NCI-H524 treated with DMSO at 0.1 percent for 48 hours (cell line): ENCODE measurements at regions not wholly inside any gene's neighbourhood (a gene's known extent, or its start where the extent isn't known, plus 50 kb on each side); places are given as distances from the start of the nearest gene placed in this dataset.
A peak's percentile ranks its signal among the peaks of the same experiment; 100 is the strongest.

ENCODE experiments used
- DNase-seq: peaks from one replicate; lab custom pipeline; 2025; lab: John Stamatoyannopoulos, UW

GRCh38 chr6:165910184-165910966 lies 247.3 kb upstream of the PDE10A start:
- no peak for DNase-seq

- DNase-seq = no peak
These were observed 243.7 kb upstream of the PDE10A start for GRCh38 chr6:165906736-165907135.

- DNase-seq = no peak
These were observed 242.7 kb upstream of the PDE10A start for GRCh38 chr6:165905744-165906143.

DNA sequence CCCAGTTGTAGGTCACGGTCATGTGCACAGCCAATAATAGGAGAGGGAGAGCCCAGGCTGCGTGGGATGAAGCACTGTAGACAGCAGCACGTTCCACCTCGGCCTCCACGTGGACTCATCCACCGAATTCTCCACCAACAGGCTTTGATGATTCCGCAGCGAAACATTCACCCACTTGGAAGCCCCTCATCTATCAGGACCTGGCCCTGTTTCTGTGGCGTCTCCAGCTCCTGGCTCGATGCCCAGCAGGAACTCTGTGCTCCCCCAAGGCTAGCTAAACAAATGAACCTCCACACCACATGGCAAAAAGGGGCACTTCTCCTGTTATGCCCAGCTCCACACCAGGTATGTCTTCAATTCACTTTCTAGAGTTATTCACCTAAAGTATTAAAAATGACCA lies 237.9 kb upstream of the PDE10A start:
- no peak for DNase-seq

DNA sequence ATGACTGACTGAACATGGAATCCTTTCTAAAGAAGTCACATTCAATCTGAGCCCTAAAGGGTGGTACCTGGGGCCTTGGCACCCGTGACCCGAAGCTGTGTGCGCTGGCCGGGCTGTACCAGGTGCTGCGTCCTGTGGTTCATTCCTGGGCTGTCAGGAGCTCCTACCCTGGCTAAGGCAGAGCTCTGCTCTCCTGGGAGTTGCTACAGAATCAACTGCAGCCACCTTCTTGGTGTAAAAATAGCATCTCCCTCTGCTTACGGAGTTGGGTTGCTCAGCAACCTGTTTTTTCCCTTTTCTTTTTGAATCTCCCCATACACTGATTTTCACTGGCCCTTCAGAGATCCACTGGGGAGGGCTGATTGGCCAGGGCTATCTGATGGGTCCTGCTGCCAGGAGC lies 236.6 kb upstream of the PDE10A start:
- no peak for DNase-seq

DNA sequence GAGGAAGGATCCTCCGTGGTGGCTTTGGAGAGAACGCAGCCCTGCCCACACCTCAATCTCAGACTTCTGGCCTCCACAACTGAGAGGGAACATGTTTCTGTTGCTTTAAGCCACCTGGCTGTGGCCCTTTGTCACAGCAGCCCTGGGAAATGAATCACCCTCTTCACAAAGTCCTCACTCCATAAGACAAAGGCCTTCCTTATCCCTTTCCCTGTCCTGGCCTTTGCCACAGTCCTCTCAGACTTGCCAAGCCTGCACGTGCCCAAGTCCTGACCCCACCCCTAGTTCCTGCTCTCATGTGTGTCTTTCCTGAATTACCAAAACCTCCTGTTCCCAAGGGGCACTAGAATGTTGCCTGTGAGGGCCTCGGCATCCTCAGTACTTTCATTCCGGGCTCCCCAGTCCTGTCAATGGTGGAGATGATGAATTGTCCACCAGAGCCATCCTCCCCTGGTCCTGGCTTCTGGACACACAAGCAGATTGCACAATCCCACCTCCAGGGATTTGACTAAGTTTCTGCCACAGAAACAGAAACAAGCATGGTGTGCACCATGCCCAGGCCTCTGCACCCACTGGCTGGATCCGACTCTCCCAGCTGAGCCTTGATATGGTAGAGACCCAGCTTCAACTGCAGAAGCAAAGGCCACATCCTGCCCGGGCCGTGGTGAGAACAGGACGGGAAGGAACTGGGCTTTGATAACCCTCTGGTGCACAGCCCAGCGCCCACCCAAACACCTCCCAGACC lies 232.6 kb upstream of the PDE10A start:
- DNase-seq = no peak

DNA sequence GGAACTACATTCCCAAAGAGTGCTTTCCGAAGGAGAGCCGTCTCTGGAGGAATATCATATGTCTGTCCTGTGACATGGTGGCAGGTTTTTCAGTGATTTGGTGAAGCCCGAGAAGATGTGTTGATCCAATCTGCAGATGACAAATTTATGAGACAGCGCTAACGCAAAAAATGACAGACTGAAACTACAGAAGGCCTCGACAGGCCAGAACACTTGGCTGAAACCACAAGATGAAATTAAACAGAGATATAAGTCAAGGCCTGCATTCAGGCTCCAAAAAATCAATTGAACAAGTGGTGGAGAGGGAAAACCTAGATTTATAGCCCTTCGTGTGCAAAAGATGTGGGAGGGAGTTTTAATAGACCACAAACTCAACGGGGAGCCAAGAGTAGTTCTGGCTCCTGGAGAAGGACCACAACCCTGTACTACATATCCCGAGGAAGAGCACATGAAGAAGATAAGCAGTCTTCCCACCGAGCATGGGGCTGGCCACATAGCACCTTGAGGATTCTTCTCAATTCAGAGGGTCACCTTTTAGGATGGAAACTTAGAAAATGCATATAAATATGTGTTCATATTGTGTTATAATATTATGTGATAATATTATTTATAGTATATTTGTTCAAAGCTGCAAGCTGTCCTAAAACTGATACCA lies 231.3 kb upstream of the PDE10A start:
- DNase-seq = no peak

DNA sequence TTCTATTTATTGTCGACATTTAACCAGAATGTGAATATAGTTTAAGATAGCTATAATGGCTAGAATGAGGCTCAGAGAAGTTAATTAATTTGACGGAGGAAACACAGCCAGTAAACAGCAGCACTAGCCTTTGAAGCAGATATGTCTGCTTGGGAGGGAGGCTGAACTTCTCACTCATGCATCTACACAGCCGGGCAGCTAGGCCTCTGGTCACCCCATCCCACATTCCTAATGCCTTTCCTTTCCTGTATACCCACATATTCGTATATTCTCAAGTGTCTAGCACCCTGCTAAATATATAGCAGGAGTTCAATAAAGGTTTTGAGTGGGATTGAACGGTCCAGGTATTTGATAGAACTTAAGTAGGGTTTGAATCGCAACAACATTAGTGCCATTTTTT lies 230.4 kb upstream of the PDE10A start:
- no peak for DNase-seq

DNA sequence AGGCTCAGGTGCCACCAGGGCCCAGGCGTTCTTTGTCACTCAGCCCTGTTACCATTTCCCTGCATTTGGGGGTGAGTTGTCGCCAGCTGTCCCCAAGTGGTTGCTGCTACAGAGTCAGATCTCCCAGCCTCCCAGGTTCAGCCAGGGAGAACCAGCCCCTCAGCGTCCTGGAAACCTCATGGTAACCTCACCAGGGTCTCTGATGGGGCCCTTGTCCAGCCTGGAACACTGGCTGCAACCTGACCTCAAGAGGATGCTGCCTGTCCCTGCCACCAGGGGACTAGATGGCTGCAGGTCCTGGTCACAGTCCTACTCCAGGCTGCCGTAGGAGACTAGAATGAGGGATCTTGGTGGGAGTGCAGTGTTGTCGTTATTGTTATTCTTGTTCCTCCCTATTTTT lies 228.3 kb upstream of the PDE10A start:
- DNase-seq = no peak

DNA sequence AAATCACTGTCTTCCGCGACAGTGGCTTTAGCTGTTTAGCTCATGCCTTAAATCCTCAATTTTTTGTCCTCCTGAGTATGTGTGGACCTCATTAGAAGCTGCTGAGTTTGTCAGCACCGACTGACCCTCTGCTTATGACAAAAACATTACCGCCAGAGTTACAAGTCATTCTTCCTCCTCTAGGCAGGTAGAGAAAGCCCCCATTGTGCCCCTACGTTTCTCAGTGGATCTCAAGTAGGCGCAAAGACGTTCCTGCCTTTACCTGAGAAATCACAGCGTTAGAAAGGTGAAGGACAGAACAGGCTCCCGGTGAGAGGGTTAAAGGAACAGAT lies 227.3 kb upstream of the PDE10A start:
- DNase-seq = no peak

DNA sequence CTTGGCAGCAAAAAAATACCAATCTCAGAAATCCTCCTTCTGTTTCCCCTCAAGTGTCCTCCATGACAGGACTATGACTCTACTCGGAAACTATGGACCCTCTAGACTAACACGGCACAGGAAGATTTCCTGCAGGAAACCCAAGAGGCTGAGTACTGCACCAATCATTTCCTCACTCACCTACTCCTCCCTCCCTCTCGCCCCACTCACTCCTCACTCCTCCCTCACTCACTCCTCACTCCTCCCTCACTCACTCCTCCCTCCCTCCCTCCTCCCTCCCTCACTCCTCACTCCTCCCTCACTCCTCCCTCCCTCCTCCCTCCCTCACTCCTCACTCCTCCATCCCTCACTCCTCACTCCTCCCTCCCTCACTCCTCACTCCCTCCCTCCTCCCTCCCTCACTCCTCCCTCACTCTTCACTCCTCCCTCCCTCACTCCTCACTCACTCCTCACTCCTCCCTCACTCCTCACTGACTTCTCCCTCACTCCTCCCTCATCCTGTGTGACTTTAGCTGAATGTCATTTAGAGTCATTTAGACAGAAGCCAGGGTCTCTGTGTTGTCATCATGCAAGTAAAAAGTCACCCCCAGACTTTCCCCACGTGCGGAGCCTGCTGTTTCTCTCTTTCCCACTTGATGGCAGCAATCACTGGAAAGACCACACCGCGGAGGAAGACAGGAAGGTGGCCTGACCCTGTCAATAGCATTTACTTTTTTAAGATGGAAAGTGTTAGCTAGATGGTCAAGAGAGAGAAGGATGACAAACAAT lies 226.8 kb upstream of the PDE10A start:
- no peak for DNase-seq

- no peak for DNase-seq
These were observed 223.1 kb upstream of the PDE10A start for GRCh38 chr6:165886169-165886568.

- DNase-seq = peak; percentile 31
These were observed 222.0 kb upstream of the PDE10A start for GRCh38 chr6:165884813-165885765.

GRCh38 chr6:165883851-165884640 lies 221.0 kb upstream of the PDE10A start:
- DNase-seq = no peak

GRCh38 chr6:165881806-165882205 lies 218.8 kb upstream of the PDE10A start:
- no peak for DNase-seq

GRCh38 chr6:165880686-165881085 lies 217.6 kb upstream of the PDE10A start:
- no peak for DNase-seq

GRCh38 chr6:165877773-165878172 lies 214.7 kb upstream of the PDE10A start:
- DNase-seq = no peak

DNA sequence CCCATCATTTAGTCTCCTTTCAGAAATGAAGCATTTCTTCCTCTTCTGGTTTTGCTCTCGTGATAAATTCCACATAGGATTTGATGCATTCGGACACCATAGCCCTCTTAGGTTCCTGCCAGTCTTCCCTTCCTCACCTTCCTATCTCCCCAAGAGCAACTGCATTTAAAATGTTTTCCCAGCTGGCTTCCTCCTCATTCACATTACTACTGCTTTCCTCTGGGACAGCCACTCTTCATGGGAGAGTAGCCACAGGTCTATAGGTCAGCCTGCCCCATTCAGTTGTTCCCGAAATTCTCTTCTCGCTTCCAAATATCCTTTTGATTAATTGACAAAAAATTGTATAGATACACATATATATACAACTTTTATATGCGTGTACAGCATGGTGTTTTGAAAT lies 214.2 kb upstream of the PDE10A start:
- DNase-seq = no peak

GRCh38 chr6:165876588-165876987 lies 213.5 kb upstream of the PDE10A start:
- DNase-seq = no peak

- no peak for DNase-seq
These were observed 212.9 kb upstream of the PDE10A start for GRCh38 chr6:165875946-165876345.
